NK-92 (cell line): ENCODE measurements at regions not wholly inside any gene's neighbourhood (a gene's known extent, or its start where the extent isn't known, plus 50 kb on each side); places are given as distances from the start of the nearest gene placed in this dataset.

ENCODE experiments used
- DNase-seq: peaks from one replicate; lab custom pipeline; 2025; ENCODE audit not compliant: unreplicated experiment; lab: John Stamatoyannopoulos, UW

GRCh38 chr14:71482671-71483070 lies 449.6 kb upstream of the RGS6 start:
- no peak for DNase-seq

GRCh38 chr14:71483154-71483553 lies 449.1 kb upstream of the RGS6 start:
- DNase-seq, result no peak

GRCh38 chr14:71485833-71486232 lies 446.4 kb upstream of the RGS6 start:
- no peak for DNase-seq

- DNase-seq, result no peak
These were observed 445.9 kb upstream of the RGS6 start for GRCh38 chr14:71486279-71486678.

- DNase-seq, result no peak
These were observed 444.8 kb upstream of the RGS6 start for GRCh38 chr14:71487449-71487848.

- no peak for DNase-seq
These were observed 444.3 kb upstream of the RGS6 start for GRCh38 chr14:71487941-71488340.

GRCh38 chr14:71488703-71489191 lies 443.5 kb upstream of the RGS6 start:
- DNase-seq, result no peak

GRCh38 chr14:71489742-71490141 lies 442.5 kb upstream of the RGS6 start:
- no peak for DNase-seq

- DNase-seq, result no peak
These were observed 440.3 kb upstream of the RGS6 start for GRCh38 chr14:71491931-71492330.

GRCh38 chr14:71492346-71492745 lies 439.9 kb upstream of the RGS6 start:
- no peak for DNase-seq

- DNase-seq, result no peak
These were observed 434.6 kb upstream of the RGS6 start for GRCh38 chr14:71497645-71498086.

- no peak for DNase-seq
These were observed 434.0 kb upstream of the RGS6 start for GRCh38 chr14:71498212-71498611.

GRCh38 chr14:71499018-71499417 lies 433.2 kb upstream of the RGS6 start:
- DNase-seq, result no peak

- no peak for DNase-seq
These were observed 424.5 kb upstream of the RGS6 start for GRCh38 chr14:71507681-71508080.

GRCh38 chr14:71508901-71509300 lies 423.3 kb upstream of the RGS6 start:
- no peak for DNase-seq

- DNase-seq, result no peak
These were observed 421.1 kb upstream of the RGS6 start for GRCh38 chr14:71511152-71511551.

GRCh38 chr14:71514941-71515919 lies 417.0 kb upstream of the RGS6 start:
- no peak for DNase-seq

- no peak for DNase-seq
These were observed 410.7 kb upstream of the RGS6 start for GRCh38 chr14:71521238-71522135.

- no peak for DNase-seq
These were observed 408.5 kb upstream of the RGS6 start for GRCh38 chr14:71523630-71524319.

- DNase-seq, result no peak
These were observed 407.8 kb upstream of the RGS6 start for GRCh38 chr14:71524320-71524982.
